ENCODE measurements at regions not wholly inside any gene's neighbourhood (a gene's known extent, or its start where the extent isn't known, plus 50 kb on each side); places are given as distances from the start of the nearest gene placed in this dataset.
"Not testable (repeated sequence)": the region's sequence is repeated elsewhere in the genome, so short reads cannot be mapped to it uniquely, and the experiment has no call there.

GRCh38 chr3:134103470-134103869 is 73.7 kb upstream of the SLCO2A1 start:
- ChIA-PET POLR2A (no interaction called here), CTCF (ENCODE audit: unreplicated experiment) (no interaction called here)
- Histone ChIP-seq H3K27ac (ENCODE audit: low read depth, low read length, poor library complexity, severe bottlenecking) (no peak overlapping the region), H3K4me3 (ENCODE audit: low read depth, low read length, poor library complexity, severe bottlenecking) (no peak overlapping the region), H3K4me2 (ENCODE audit: low read length) (no peak overlapping the region), H2AFZ (ENCODE audit: low read length) (no peak overlapping the region), H3K9me3 (ENCODE audit: low read length) (no peaks in the 10 kb centered on the region), H3K79me2 (ENCODE audit: insufficient read depth, low read depth, low read length) (no peaks in the 10 kb centered on the region), H3K36me3 (ENCODE audit: insufficient read depth, low read length) (no peaks in the 10 kb centered on the region), H3K4me1 (ENCODE audit: insufficient read depth, low read length, poor library complexity, severe bottlenecking) (no peaks in the 10 kb centered on the region), H4K20me1 (ENCODE audit: insufficient read depth, low read length) (no peaks in the 10 kb centered on the region), H3K9me2 (ENCODE audit: insufficient read depth, low read length) (no peaks in the 10 kb centered on the region)
- no peak for DNase-seq (ENCODE audit: low spot score)
- intact Hi-C loops (cut with micrococcal nuclease; ENCODE audit: unreplicated experiment): no loop called here
- no TSS peak for BruUV-seq (replicated peaks)
- TF ChIP-seq CTCF (conservative IDR thresholded peaks at IDR 0.05; ENCODE audit: low read length) (no peak), EZH2phosphoT487 (IDR thresholded peaks at IDR 0.05; ENCODE audit: borderline replicate concordance, low read depth, low read length) (no peak)

GRCh38 chr3:134102976-134103375 is 73.3 kb upstream of the SLCO2A1 start:
- Histone ChIP-seq H4K20me1 (ENCODE audit: insufficient read depth, low read length) (no peaks in the 10 kb centered on the region), H3K4me2 (ENCODE audit: low read length) (no peak overlapping the region), H3K4me3 (ENCODE audit: low read depth, low read length, poor library complexity, severe bottlenecking) (no peak overlapping the region), H3K9me3 (ENCODE audit: low read length) (no peaks in the 10 kb centered on the region), H3K4me1 (ENCODE audit: insufficient read depth, low read length, poor library complexity, severe bottlenecking) (no peaks in the 10 kb centered on the region), H3K36me3 (ENCODE audit: insufficient read depth, low read length) (no peaks in the 10 kb centered on the region), H3K9me2 (ENCODE audit: insufficient read depth, low read length) (no peaks in the 10 kb centered on the region), H3K79me2 (ENCODE audit: insufficient read depth, low read depth, low read length) (no peaks in the 10 kb centered on the region), H3K27ac (ENCODE audit: low read depth, low read length, poor library complexity, severe bottlenecking) (no peak overlapping the region), H2AFZ (ENCODE audit: low read length) (no peak overlapping the region)
- BruUV-seq (replicated peaks): no TSS peak
- CTCF ChIA-PET (ENCODE audit: unreplicated experiment): no interaction called here
- no peak for TF ChIP-seq EZH2phosphoT487 (IDR thresholded peaks at IDR 0.05; ENCODE audit: borderline replicate concordance, low read depth, low read length)
- TF ChIP-seq CTCF (conservative IDR thresholded peaks at IDR 0.05; ENCODE audit: low read length): no peak
- intact Hi-C loops (cut with micrococcal nuclease; ENCODE audit: unreplicated experiment): no loop called here
- POLR2A ChIA-PET: no interaction called here
- no peak for DNase-seq (ENCODE audit: low spot score)

- H3K79me2 ChIP-seq (ENCODE audit: insufficient read depth, low read depth, low read length); H3K36me3 ChIP-seq (ENCODE audit: insufficient read depth, low read length); H2AFZ ChIP-seq (ENCODE audit: low read length); H3K4me2 ChIP-seq (ENCODE audit: low read length); H3K27ac ChIP-seq (ENCODE audit: low read depth, low read length, poor library complexity, severe bottlenecking); H3K9me3 ChIP-seq (ENCODE audit: low read length); intact Hi-C loops (cut with micrococcal nuclease; ENCODE audit: unreplicated experiment); H3K9me2 ChIP-seq (ENCODE audit: insufficient read depth, low read length); DNase-seq (ENCODE audit: low spot score); H3K4me3 ChIP-seq (ENCODE audit: low read depth, low read length, poor library complexity, severe bottlenecking); CTCF ChIA-PET (ENCODE audit: unreplicated experiment); BruUV-seq (replicated peaks); H3K4me1 ChIP-seq (ENCODE audit: insufficient read depth, low read length, poor library complexity, severe bottlenecking); H4K20me1 ChIP-seq (ENCODE audit: insufficient read depth, low read length): not testable (repeated sequence)
- POLR2A ChIA-PET: interaction anchor here (1.3 kb wide), 1 partner anchor 14 kb away, joined by 4 read pairs; no protein-coding TSS in a partner anchor
Observed at GRCh38 chr3:134096214-134096613, 66.5 kb upstream of the SLCO2A1 start.

Measured in OCI-LY7 (cell line).